Sigmoid colon (tissue), 6 donors: ENCODE measurements at regions not wholly inside any gene's neighbourhood (a gene's known extent, or its start where the extent isn't known, plus 50 kb on each side); places are given as distances from the start of the nearest gene placed in this dataset.

ENCODE experiments used
- DNase-seq: peaks from one replicate; pipeline ENCODE4 v3.0.0-alpha.2; 2019
- H3K27ac ChIP-seq, 4 donors: fragments of 200-600 bp; sonication (generic); one replicate each; pipeline ENCODE4 v1.5.1; 2016 to 2019; ENCODE audit warnings: mild to moderate bottlenecking in 1 of 4
- H3K27me3 ChIP-seq, 3 donors: fragments of 200-600 bp; sonication (generic); one replicate each; pipeline ENCODE4 v1.5.1; 2019; ENCODE audit warnings: mild to moderate bottlenecking in 1 of 3
- H3K36me3 ChIP-seq, 4 donors: fragments of 200-600 bp; sonication (generic); one replicate each; pipeline ENCODE4 v1.5.1; 2016 to 2019
- H3K4me1 ChIP-seq, 4 donors: fragments of 200-600 bp; sonication (generic); one replicate each; pipeline ENCODE4 v1.5.1; 2017 to 2019
- H3K4me3 ChIP-seq, 4 donors: fragments of 200-600 bp; sonication (generic); one replicate each; pipeline ENCODE4 v1.5.1; 2017 to 2019; ENCODE audit warnings: mild to moderate bottlenecking in 2 of 4, moderate library complexity in 1 of 4
- H3K9me3 ChIP-seq, 4 donors: fragments of 200-600 bp in 3 of 4; sonication (generic) in 3 of 4; one replicate each; pipeline versions ENCODE4 v1.5.1 to v1.6.1; 2013 to 2019
- CTCF ChIP-seq, 4 experiments: fragments of 450-650 bp in 3 of 4; fragments of 200-600 bp in 1 of 4; IDR thresholded peaks; one replicate each; pipeline ENCODE4 v1.5.1; 2016 to 2019; ENCODE audit warnings: antibody characterized with exemption in 4 of 4, mild to moderate bottlenecking in 3 of 4, moderate library complexity in 2 of 4
- EP300 ChIP-seq, 4 donors: sonication (generic); formaldehyde crosslinking; IDR thresholded peaks; one replicate each; pipeline ENCODE4 v1.6.1; 2017; ENCODE audit warnings: antibody characterized with exemption in 4 of 4
- POLR2A ChIP-seq, 2 donors: fragments of 450-650 bp; IDR thresholded peaks; one replicate each; pipeline ENCODE4 v1.6.1; 2016; ENCODE audit warnings: antibody characterized with exemption in 2 of 2, mild to moderate bottlenecking in 2 of 2, moderate library complexity in 2 of 2
- POLR2AphosphoS5 ChIP-seq, 4 donors: sonication (generic); formaldehyde crosslinking; IDR thresholded peaks; one replicate each; pipeline ENCODE4 v1.6.1; 2017; ENCODE audit warnings: antibody characterized with exemption in 4 of 4
- WGBS, 2 donors: extraction: QIAGEN DNeasy Blood & Tissue Kit; methylation state at CpG; one replicate each; pipeline ENCODE4 v1.1.7; 2013; 5-methylcytosine and 5-hydroxymethylcytosine counted together
- intact Hi-C: fragments of 100-400 bp; cut with DNase I; formaldehyde crosslinking; loops from one replicate; pipeline ENCODE4 v1.15.1; 2023
- donor health status: healthy with polysubstance abuse.
- donor health status: healthy.

GRCh38 chr13:33953781-33954180 is 135.8 kb downstream of the RFC3 start:
- DNase-seq, result no peak
- intact Hi-C loops, result no loop called here
- no peak for TF ChIP-seq CTCF (IDR thresholded peaks at IDR 0.05)
- TF ChIP-seq EP300 (IDR thresholded peaks at IDR 0.05), result no peak
- H3K27me3 ChIP-seq, result no peaks in the 10 kb centered on the region
- H3K4me1 ChIP-seq, result no peaks in the 10 kb centered on the region
- 98 to 100% methylated on average over 1 of the region's 1 CpG for WGBS, 2 donors
- H3K4me3 ChIP-seq, result no peak overlapping the region
- H3K27ac ChIP-seq, result no peak overlapping the region
- no peaks in the 10 kb centered on the region for H3K9me3 ChIP-seq
- H3K36me3 ChIP-seq, result no peaks in the 10 kb centered on the region

DNA sequence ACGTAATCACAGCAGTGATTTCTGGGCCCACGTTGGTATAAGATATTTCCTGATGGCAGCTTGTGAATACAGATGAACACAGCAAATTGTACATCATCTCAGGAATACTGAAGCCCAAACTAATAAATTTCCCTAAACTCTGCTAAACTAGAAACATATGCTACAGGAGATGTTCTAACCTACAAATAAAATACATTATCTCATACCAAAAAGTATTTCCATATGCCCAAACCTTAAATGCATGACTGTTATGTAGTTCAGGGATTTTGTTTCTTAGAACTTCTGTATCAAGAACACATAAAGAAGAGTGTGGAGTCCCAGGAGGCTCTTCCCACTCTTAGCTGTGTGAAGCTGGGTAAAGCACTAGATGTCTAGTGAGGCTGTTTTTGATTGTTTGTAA is 138.4 kb downstream of the RFC3 start:
- Histone ChIP-seq H3K4me3 (no peak overlapping the region), H3K27me3 (no peaks in the 10 kb centered on the region), H3K27ac (no peak overlapping the region), H3K9me3 (no peaks in the 10 kb centered on the region), H3K36me3 (no peaks in the 10 kb centered on the region), H3K4me1 (no peaks in the 10 kb centered on the region)
- DNase-seq, result no peak
- TF ChIP-seq CTCF (IDR thresholded peaks at IDR 0.05), result no peak
- no peak for TF ChIP-seq POLR2AphosphoS5 (IDR thresholded peaks at IDR 0.05)
- no peak for TF ChIP-seq POLR2A (IDR thresholded peaks at IDR 0.05)
- TF ChIP-seq EP300 (IDR thresholded peaks at IDR 0.05), result no peak
- intact Hi-C loops, result no loop called here
- WGBS, 2 donors, result 71 to 88% methylated on average over 2 of the region's 2 CpGs

GRCh38 chr13:33957497-33957905 is 139.6 kb downstream of the RFC3 start:
- intact Hi-C loops, result no loop called here
- 94 to 95% methylated on average over 5 of the region's 5 CpGs for WGBS, 2 donors

GRCh38 chr13:33958964-33959363 is 141.0 kb downstream of the RFC3 start:
- H3K27me3 ChIP-seq, result no peaks in the 10 kb centered on the region
- intact Hi-C loops, result no loop called here
- H3K4me1 ChIP-seq, result no peaks in the 10 kb centered on the region
- 85 to 97% methylated on average over 2 of the region's 2 CpGs for WGBS, 2 donors
- no peak for TF ChIP-seq POLR2AphosphoS5 (IDR thresholded peaks at IDR 0.05)
- no peak for TF ChIP-seq CTCF (IDR thresholded peaks at IDR 0.05)
- no peak for TF ChIP-seq EP300 (IDR thresholded peaks at IDR 0.05)
- no peak for TF ChIP-seq POLR2A (IDR thresholded peaks at IDR 0.05)
- H3K4me3 ChIP-seq, result no peak overlapping the region
- H3K36me3 ChIP-seq, result no peaks in the 10 kb centered on the region
- H3K9me3 ChIP-seq, result no peaks in the 10 kb centered on the region
- no peak overlapping the region for H3K27ac ChIP-seq
- no peak for DNase-seq

More at GRCh38 chr13:33957497-33957905, 139.6 kb downstream of the RFC3 start:
- no peak for DNase-seq
- Histone ChIP-seq H3K36me3 (no peaks in the 10 kb centered on the region), H3K27me3 (no peaks in the 10 kb centered on the region), H3K4me3 (no peak overlapping the region), H3K9me3 (no peaks in the 10 kb centered on the region), H3K4me1 (no peaks in the 10 kb centered on the region), H3K27ac (no peak overlapping the region)
- TF ChIP-seq POLR2A (IDR thresholded peaks at IDR 0.05) (no peak), EP300 (IDR thresholded peaks at IDR 0.05) (no peak), POLR2AphosphoS5 (IDR thresholded peaks at IDR 0.05) (no peak), CTCF (IDR thresholded peaks at IDR 0.05) (no peak)

- intact Hi-C loops, result no loop called here
- WGBS, 2 donors, result 90% methylated on average over 3 of the region's 3 CpGs
- H3K4me1 ChIP-seq, result no peaks in the 10 kb centered on the region
- no peaks in the 10 kb centered on the region for H3K9me3 ChIP-seq
- no peaks in the 10 kb centered on the region for H3K27me3 ChIP-seq
- no peaks in the 10 kb centered on the region for H3K36me3 ChIP-seq
- no peak for TF ChIP-seq POLR2AphosphoS5 (IDR thresholded peaks at IDR 0.05)
- no peak for TF ChIP-seq CTCF (IDR thresholded peaks at IDR 0.05)
- TF ChIP-seq EP300 (IDR thresholded peaks at IDR 0.05), result no peak
- TF ChIP-seq POLR2A (IDR thresholded peaks at IDR 0.05), result no peak
- DNase-seq, result no peak
- H3K27ac ChIP-seq, result no peak overlapping the region
- H3K4me3 ChIP-seq, result no peak overlapping the region
Observed at GRCh38 chr13:33963134-33963533, 145.2 kb downstream of the RFC3 start.
